ENCODE measurements at regions not wholly inside any gene's neighbourhood (a gene's known extent, or its start where the extent isn't known, plus 50 kb on each side); places are given as distances from the start of the nearest gene placed in this dataset.

- TF ChIP-seq CTCF (conservative IDR thresholded peaks at IDR 0.05) (no peak), ZFX (IDR thresholded peaks at IDR 0.05) (no peak)
These were observed 340.2 kb downstream of the GASK1B start for GRCh38 chr4:157832596-157832995.

Data from C4-2B (cell line).